Bronchial epithelial cell (primary cell): ENCODE measurements at regions not wholly inside any gene's neighbourhood (a gene's known extent, or its start where the extent isn't known, plus 50 kb on each side); places are given as distances from the start of the nearest gene placed in this dataset.

ENCODE experiments used
- DNase-seq: peaks from one replicate; pipeline ENCODE4 v3.0.0-alpha.2; 2010; ENCODE audit warnings: low read depth
- FAIRE-seq: peaks from 2 replicates; lab custom pipeline; 2011; peaks lifted over from hg19 to GRCh38; lab: Jason Lieb, UNC
- H3K27me3 ChIP-seq: 2 replicates; pipeline ENCODE4 v1.5.1; 2011; ENCODE audit warnings: low read length; ENCODE audit not compliant: control insufficient read depth, insufficient read depth
- H3K36me3 ChIP-seq: 2 replicates; pipeline ENCODE4 v1.5.1; 2011; ENCODE audit warnings: low read length; ENCODE audit not compliant: control insufficient read depth, insufficient read depth
- H3K4me3 ChIP-seq: 2 replicates; pipeline ENCODE4 v1.5.1; 2011; ENCODE audit warnings: mild to moderate bottlenecking, low read depth, low read length, control low read depth
- CTCF ChIP-seq: IDR thresholded peaks from 2 replicates; pipeline ENCODE4 v1.5.1; 2011; ENCODE audit warnings: mild to moderate bottlenecking, moderate library complexity, low read length, control low read depth, inconsistent platforms; ENCODE audit not compliant: insufficient read depth, severe bottlenecking

GRCh38 chr2:67652679-67653078 is 255.5 kb downstream of the ETAA1 start:
- no peak for FAIRE-seq
- TF ChIP-seq CTCF = no peak
- DNase-seq = no peak
- H3K36me3 ChIP-seq = no peaks in the 10 kb centered on the region
- no peak overlapping the region for H3K4me3 ChIP-seq
- H3K27me3 ChIP-seq = no peaks in the 10 kb centered on the region

- H3K4me3 ChIP-seq = no peak overlapping the region
- no peak for FAIRE-seq
- DNase-seq = no peak
- H3K36me3 ChIP-seq = no peaks in the 10 kb centered on the region
- TF ChIP-seq CTCF = no peak
- H3K27me3 ChIP-seq = no peaks in the 10 kb centered on the region
These were observed 259.7 kb downstream of the ETAA1 start for GRCh38 chr2:67656875-67657274.

GRCh38 chr2:67658820-67659219 is 261.7 kb downstream of the ETAA1 start:
- FAIRE-seq (no peak), DNase-seq (no peak)
- Histone ChIP-seq H3K27me3 (no peaks in the 10 kb centered on the region), H3K4me3 (no peak overlapping the region), H3K36me3 (no peaks in the 10 kb centered on the region)
- TF ChIP-seq CTCF = no peak

GRCh38 chr2:67660015-67660602 is 263.0 kb downstream of the ETAA1 start:
- no peaks in the 10 kb centered on the region for H3K36me3 ChIP-seq
- DNase-seq (no peak), FAIRE-seq (no peak)
- no peak for TF ChIP-seq CTCF
- H3K4me3 ChIP-seq = no peak overlapping the region
- H3K27me3 ChIP-seq = no peaks in the 10 kb centered on the region

- Histone ChIP-seq H3K4me3 (no peak overlapping the region), H3K36me3 (no peaks in the 10 kb centered on the region), H3K27me3 (no peaks in the 10 kb centered on the region)
- TF ChIP-seq CTCF = no peak
- FAIRE-seq = no peak
- peak; percentile 12 for DNase-seq
These were observed 263.7 kb downstream of the ETAA1 start for GRCh38 chr2:67660871-67661270.

GRCh38 chr2:67662222-67662621 is 265.1 kb downstream of the ETAA1 start:
- FAIRE-seq = no peak
- no peak for TF ChIP-seq CTCF

More at GRCh38 chr2:67662222-67662621, 265.1 kb downstream of the ETAA1 start:
- H3K4me3 ChIP-seq = no peak overlapping the region
- H3K27me3 ChIP-seq = no peaks in the 10 kb centered on the region
- DNase-seq = no peak
- H3K36me3 ChIP-seq = no peaks in the 10 kb centered on the region
